ENCODE measurements at regions not wholly inside any gene's neighbourhood (a gene's known extent, or its start where the extent isn't known, plus 50 kb on each side); places are given as distances from the start of the nearest gene placed in this dataset.
A peak's percentile ranks its signal among the peaks of the same experiment; 100 is the strongest.

GRCh38 chr4:183834252-183834651 is 70.9 kb upstream of the STOX2 start:
- DNase-seq: no peak
- Histone ChIP-seq H3K27me3 (replicated peaks) (no peaks in the 10 kb centered on the region), H3K27ac (no peak overlapping the region), H3K36me3 (replicated peaks) (no peaks in the 10 kb centered on the region), H3K4me3 (ENCODE audit: low read depth, low read length) (no peak overlapping the region)
- in situ Hi-C loops (cut with HindIII; ENCODE audit: low pct_ligation_motif_present, low sequenced_read_pairs): loop anchor here (25.0 kb wide), 1 partner anchor 328 kb away; no protein-coding TSS in a partner anchor
- TF ChIP-seq, protein P1, sequence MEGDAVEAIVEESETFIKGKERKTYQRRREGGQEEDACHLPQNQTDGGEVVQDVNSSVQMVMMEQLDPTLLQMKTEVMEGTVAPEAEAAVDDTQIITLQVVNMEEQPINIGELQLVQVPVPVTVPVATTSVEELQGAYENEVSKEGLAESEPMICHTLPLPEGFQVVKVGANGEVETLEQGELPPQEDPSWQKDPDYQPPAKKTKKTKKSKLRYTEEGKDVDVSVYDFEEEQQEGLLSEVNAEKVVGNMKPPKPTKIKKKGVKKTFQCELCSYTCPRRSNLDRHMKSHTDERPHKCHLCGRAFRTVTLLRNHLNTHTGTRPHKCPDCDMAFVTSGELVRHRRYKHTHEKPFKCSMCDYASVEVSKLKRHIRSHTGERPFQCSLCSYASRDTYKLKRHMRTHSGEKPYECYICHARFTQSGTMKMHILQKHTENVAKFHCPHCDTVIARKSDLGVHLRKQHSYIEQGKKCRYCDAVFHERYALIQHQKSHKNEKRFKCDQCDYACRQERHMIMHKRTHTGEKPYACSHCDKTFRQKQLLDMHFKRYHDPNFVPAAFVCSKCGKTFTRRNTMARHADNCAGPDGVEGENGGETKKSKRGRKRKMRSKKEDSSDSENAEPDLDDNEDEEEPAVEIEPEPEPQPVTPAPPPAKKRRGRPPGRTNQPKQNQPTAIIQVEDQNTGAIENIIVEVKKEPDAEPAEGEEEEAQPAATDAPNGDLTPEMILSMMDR (IDR thresholded peaks at IDR 0.05; ENCODE audit: low read depth, low read length, missing control alignments): no peak

DNA sequence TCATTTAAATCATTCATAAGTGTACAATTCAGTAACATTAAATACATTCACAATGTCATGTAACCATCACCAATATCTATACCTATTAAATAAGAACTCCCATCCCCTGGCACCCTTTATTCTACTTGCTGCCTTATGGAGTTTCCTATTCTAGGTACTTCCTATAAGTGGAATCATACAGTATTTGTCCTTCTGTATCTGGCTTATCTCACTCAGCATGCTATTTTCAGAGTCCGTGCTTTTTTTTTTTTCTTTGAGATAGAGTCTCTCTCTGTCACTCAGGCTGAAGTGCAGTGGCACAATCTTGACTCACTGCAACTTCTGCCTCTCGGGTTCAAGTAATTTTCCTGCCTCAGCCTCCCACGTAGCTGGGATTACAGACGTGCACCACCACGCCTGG is 67.9 kb upstream of the STOX2 start:
- Histone ChIP-seq H3K27ac (no peak overlapping the region), H3K36me3 (replicated peaks) (no peaks in the 10 kb centered on the region), H3K4me3 (ENCODE audit: low read depth, low read length) (no peak overlapping the region), H3K27me3 (replicated peaks) (no peaks in the 10 kb centered on the region)
- TF ChIP-seq, protein P1 (IDR thresholded peaks at IDR 0.05; ENCODE audit: low read depth, low read length, missing control alignments): no peak
- no peak for DNase-seq
- in situ Hi-C loops (cut with HindIII; ENCODE audit: low pct_ligation_motif_present, low sequenced_read_pairs): loop anchor here (25.0 kb wide), 1 partner anchor 325 kb away; no protein-coding TSS in a partner anchor

DNA sequence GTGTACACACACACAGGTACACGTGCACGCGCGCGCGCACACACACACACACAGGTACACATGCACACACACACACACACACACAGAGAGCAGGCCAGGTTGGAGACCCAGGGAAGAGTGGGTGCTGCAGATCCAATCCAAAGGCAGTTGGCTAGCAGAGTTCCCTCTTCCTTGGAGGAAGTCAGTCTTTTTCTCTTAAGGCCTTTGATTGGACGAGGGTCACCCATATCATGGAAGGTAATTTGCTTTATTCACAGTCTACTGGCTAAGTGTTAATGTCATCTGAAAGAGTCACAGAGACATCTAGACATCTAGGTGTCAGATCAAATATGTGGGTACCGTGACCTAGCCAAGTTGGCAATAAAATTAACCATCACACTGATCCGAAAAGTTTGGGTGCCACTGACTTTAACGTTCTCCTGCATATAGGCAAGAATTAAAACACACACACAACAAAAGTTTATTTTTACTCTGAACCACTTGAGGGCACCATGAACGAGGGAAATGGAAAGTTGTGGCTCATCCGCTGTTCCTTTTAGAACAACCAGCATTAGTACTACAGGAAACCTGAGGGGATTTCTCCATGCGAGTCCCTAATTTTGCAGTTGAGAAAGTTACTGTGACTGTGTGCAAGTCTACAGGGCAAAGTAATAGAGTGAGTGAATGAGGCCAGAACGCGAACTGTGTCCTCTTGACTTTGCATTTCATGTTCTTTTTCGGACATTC is 66.0 kb upstream of the STOX2 start:
- DNase-seq: peak; percentile 5

GRCh38 chr4:183840311-183840710 is 64.8 kb upstream of the STOX2 start:
- no peaks in the 10 kb centered on the region for H3K27me3 ChIP-seq (replicated peaks)
- no peak overlapping the region for H3K4me3 ChIP-seq (ENCODE audit: low read depth, low read length)
- H3K27ac ChIP-seq: no peak overlapping the region
- in situ Hi-C loops (cut with HindIII; ENCODE audit: low pct_ligation_motif_present, low sequenced_read_pairs): loop anchor here (25.0 kb wide), 1 partner anchor 322 kb away; no protein-coding TSS in a partner anchor
- TF ChIP-seq, protein P1 (IDR thresholded peaks at IDR 0.05; ENCODE audit: low read depth, low read length, missing control alignments): peak; percentile 90
- DNase-seq: peak; percentile 72
- H3K36me3 ChIP-seq (replicated peaks): no peaks in the 10 kb centered on the region

More for the DNA sequence above, 66.0 kb upstream of the STOX2 start:
- no peaks in the 10 kb centered on the region for H3K27me3 ChIP-seq (replicated peaks)
- no peaks in the 10 kb centered on the region for H3K36me3 ChIP-seq (replicated peaks)
- H3K4me3 ChIP-seq (ENCODE audit: low read depth, low read length): no peak overlapping the region
- in situ Hi-C loops (cut with HindIII; ENCODE audit: low pct_ligation_motif_present, low sequenced_read_pairs): loop anchor here (25.0 kb wide), 1 partner anchor 323 kb away; no protein-coding TSS in a partner anchor
- TF ChIP-seq, protein P1 (IDR thresholded peaks at IDR 0.05; ENCODE audit: low read depth, low read length, missing control alignments): peak; percentile 33
- H3K27ac ChIP-seq: no peak overlapping the region

- TF ChIP-seq, protein P1 (IDR thresholded peaks at IDR 0.05; ENCODE audit: low read depth, low read length, missing control alignments): no peak
- no peak overlapping the region for H3K27ac ChIP-seq
- H3K27me3 ChIP-seq (replicated peaks): no peaks in the 10 kb centered on the region
- in situ Hi-C loops (cut with HindIII; ENCODE audit: low pct_ligation_motif_present, low sequenced_read_pairs): loop anchor here (25.0 kb wide), 1 partner anchor 321 kb away; no protein-coding TSS in a partner anchor
- DNase-seq: no peak
- H3K36me3 ChIP-seq (replicated peaks): no peaks in the 10 kb centered on the region
- H3K4me3 ChIP-seq (ENCODE audit: low read depth, low read length): no peak overlapping the region
Observed at GRCh38 chr4:183841001-183841400, 64.1 kb upstream of the STOX2 start.

All from brain microvascular endothelial cell (primary cell).